CD8-positive, alpha-beta memory T cell (primary cell): ENCODE measurements at regions not wholly inside any gene's neighbourhood (a gene's known extent, or its start where the extent isn't known, plus 50 kb on each side); places are given as distances from the start of the nearest gene placed in this dataset.

ENCODE experiments used
- CTCF ChIA-PET: fragments of 350-600 bp; sonication (Branson Sonifier 250); formaldehyde crosslinking; loops from one replicate; lab custom pipeline; 2021; ENCODE audit warnings: antibody characterized with exemption; lab: Charles Lee
- POLR2A ChIA-PET: fragments of 350-600 bp; sonication (Branson Sonifier 250); formaldehyde crosslinking; loops from one replicate; lab custom pipeline; 2021; ENCODE audit warnings: antibody characterized with exemption; lab: Charles Lee
- DNase-seq, 5 donors: peaks; one replicate each; pipeline versions ENCODE4 v3.0.0 to v3.0.0-alpha.2; 2020 to 2022; ENCODE audit warnings: mixed read lengths in 1 of 5
- H3K27ac ChIP-seq: one replicate; pipeline ENCODE4 v1.7.0; 2013; ENCODE audit warnings: low read depth, mild to moderate bottlenecking, low read length, moderate library complexity
- H3K27me3 ChIP-seq: 2 replicates; pipeline ENCODE4 v1.7.0; 2013; ENCODE audit warnings: low read length, mild to moderate bottlenecking; ENCODE audit not compliant: insufficient read depth, poor library complexity, severe bottlenecking
- H3K36me3 ChIP-seq: 2 replicates; pipeline ENCODE4 v1.7.0; 2013; ENCODE audit warnings: mild to moderate bottlenecking, low read length, moderate library complexity; ENCODE audit not compliant: insufficient read depth
- H3K4me1 ChIP-seq: 2 replicates; pipeline ENCODE4 v1.7.0; 2013; ENCODE audit warnings: mild to moderate bottlenecking, low read length, moderate library complexity; ENCODE audit not compliant: insufficient read depth
- H3K4me3 ChIP-seq: 2 replicates; pipeline ENCODE4 v1.7.0; 2013; ENCODE audit warnings: mild to moderate bottlenecking, low read length
- H3K9me3 ChIP-seq: 2 replicates; pipeline ENCODE4 v1.7.0; 2013; ENCODE audit warnings: mild to moderate bottlenecking, low read length
- H3K27ac Mint-ChIP-seq, 8 donors: one replicate each; pipeline ENCODE4 v1.8.0; 2020 to 2021; ENCODE audit warnings: mixed read lengths in 8 of 8, mild to moderate bottlenecking in 6 of 8, inconsistent platforms in 3 of 8, moderate library complexity in 3 of 8
- H3K27me3 Mint-ChIP-seq, 2 donors: one replicate each; pipeline ENCODE4 v1.8.0; 2020 to 2021; ENCODE audit warnings: mixed read lengths in 2 of 2, mild to moderate bottlenecking in 1 of 2, moderate library complexity in 1 of 2
- H3K36me3 Mint-ChIP-seq, 3 donors: one replicate each; pipeline ENCODE4 v1.8.0; 2020 to 2021; ENCODE audit warnings: mixed read lengths in 3 of 3, inconsistent platforms in 1 of 3, mild to moderate bottlenecking in 1 of 3
- H3K4me1 Mint-ChIP-seq, 3 donors: one replicate each; pipeline ENCODE4 v1.8.0; 2020 to 2021; ENCODE audit warnings: mixed read lengths in 3 of 3, inconsistent platforms in 1 of 3, mild to moderate bottlenecking in 1 of 3
- H3K4me3 Mint-ChIP-seq, 7 donors: one replicate each; pipeline ENCODE4 v1.8.0; 2020 to 2021; ENCODE audit warnings: mixed read lengths in 7 of 7, mild to moderate bottlenecking in 6 of 7, moderate library complexity in 4 of 7, inconsistent platforms in 2 of 7
- H3K9me3 Mint-ChIP-seq, 5 donors: one replicate each; pipeline ENCODE4 v1.8.0; 2020 to 2022; ENCODE audit warnings: mixed read lengths in 5 of 5, mild to moderate bottlenecking in 3 of 5, moderate library complexity in 2 of 5, inconsistent platforms in 1 of 5

GRCh38 chr16:85255777-85256176 lies 143.5 kb upstream of the CIBAR2 start:
- no peak overlapping the region for H3K27ac ChIP-seq
- ChIA-PET POLR2A (no interaction called here), CTCF (interaction anchor here (1.9 kb wide), 1 partner anchor 7 kb away, joined by 5 read pairs; no protein-coding TSS in a partner anchor)
- no peak overlapping the region for H3K4me3 Mint-ChIP-seq
- no peak for DNase-seq
- no peak overlapping the region for H3K4me3 ChIP-seq
- no peaks in the 10 kb centered on the region for H3K9me3 ChIP-seq
- H3K27ac Mint-ChIP-seq, result no peak overlapping the region
- peaks cover 13 to 16% of the 10 kb centered on the region in 2 donors for H3K27me3 Mint-ChIP-seq
- H3K27me3 ChIP-seq, result no peaks in the 10 kb centered on the region
- H3K4me1 Mint-ChIP-seq, result no peaks in the 10 kb centered on the region
- no peaks in the 10 kb centered on the region for H3K9me3 Mint-ChIP-seq
- H3K4me1 ChIP-seq, result no peaks in the 10 kb centered on the region
- no peaks in the 10 kb centered on the region for H3K36me3 Mint-ChIP-seq
- no peaks in the 10 kb centered on the region for H3K36me3 ChIP-seq

- ChIA-PET CTCF (interaction anchor here (1.9 kb wide), 1 partner anchor 8 kb away, joined by 5 read pairs; no protein-coding TSS in a partner anchor), POLR2A (no interaction called here)
- no peaks in the 10 kb centered on the region for H3K4me1 Mint-ChIP-seq
- H3K27me3 Mint-ChIP-seq, result peaks cover 18% of the 10 kb centered on the region in 2 donors
- H3K36me3 Mint-ChIP-seq, result no peaks in the 10 kb centered on the region
- no peaks in the 10 kb centered on the region for H3K9me3 Mint-ChIP-seq
- no peaks in the 10 kb centered on the region for H3K4me1 ChIP-seq
- H3K27ac Mint-ChIP-seq, result no peak overlapping the region
- H3K9me3 ChIP-seq, result no peaks in the 10 kb centered on the region
- H3K4me3 ChIP-seq, result no peak overlapping the region
- H3K27me3 ChIP-seq, result no peaks in the 10 kb centered on the region
- no peak overlapping the region for H3K27ac ChIP-seq
- no peak for DNase-seq
- H3K36me3 ChIP-seq, result no peaks in the 10 kb centered on the region
- H3K4me3 Mint-ChIP-seq, result no peak overlapping the region
These were observed 144.0 kb upstream of the CIBAR2 start for GRCh38 chr16:85256190-85256739.

- Mint-ChIP-seq H3K4me1 (no peaks in the 10 kb centered on the region), H3K27ac (no peak overlapping the region), H3K9me3 (no peaks in the 10 kb centered on the region), H3K27me3 (peaks cover 18 to 27% of the 10 kb centered on the region in 2 donors), H3K36me3 (no peaks in the 10 kb centered on the region), H3K4me3 (no peak overlapping the region)
- H3K4me3 ChIP-seq, result no peak overlapping the region
- no peak for DNase-seq
- H3K27me3 ChIP-seq, result no peaks in the 10 kb centered on the region
- CTCF ChIA-PET, result interaction anchor here (1.9 kb wide), 1 partner anchor 9 kb away, joined by 5 read pairs; no protein-coding TSS in a partner anchor
- H3K9me3 ChIP-seq, result no peaks in the 10 kb centered on the region
- POLR2A ChIA-PET, result no interaction called here
- H3K4me1 ChIP-seq, result no peaks in the 10 kb centered on the region
- H3K36me3 ChIP-seq, result no peaks in the 10 kb centered on the region
- no peak overlapping the region for H3K27ac ChIP-seq
These were observed 145.2 kb upstream of the CIBAR2 start for GRCh38 chr16:85257483-85257882.

- Histone ChIP-seq H3K27me3 (no peaks in the 10 kb centered on the region), H3K36me3 (no peaks in the 10 kb centered on the region), H3K4me1 (no peaks in the 10 kb centered on the region), H3K4me3 (no peak overlapping the region), H3K9me3 (no peaks in the 10 kb centered on the region), H3K27ac (no peak overlapping the region)
- no peak overlapping the region for H3K27ac Mint-ChIP-seq
- DNase-seq, result no peak
- ChIA-PET POLR2A (no interaction called here), CTCF (no interaction called here)
- peaks cover 18 to 33% of the 10 kb centered on the region in 2 donors for H3K27me3 Mint-ChIP-seq
- no peaks in the 10 kb centered on the region for H3K36me3 Mint-ChIP-seq
- H3K4me3 Mint-ChIP-seq, result no peak overlapping the region
- H3K4me1 Mint-ChIP-seq, result no peaks in the 10 kb centered on the region
- H3K9me3 Mint-ChIP-seq, result no peaks in the 10 kb centered on the region
These were observed 145.9 kb upstream of the CIBAR2 start for GRCh38 chr16:85258166-85258565.

GRCh38 chr16:85258629-85259028 lies 146.4 kb upstream of the CIBAR2 start:
- no peaks in the 10 kb centered on the region for H3K4me1 Mint-ChIP-seq
- Histone ChIP-seq H3K36me3 (no peaks in the 10 kb centered on the region), H3K4me1 (no peaks in the 10 kb centered on the region), H3K4me3 (no peak overlapping the region), H3K9me3 (no peaks in the 10 kb centered on the region), H3K27ac (no peak overlapping the region), H3K27me3 (no peaks in the 10 kb centered on the region)
- CTCF ChIA-PET, result no interaction called here
- POLR2A ChIA-PET, result no interaction called here
- no peak overlapping the region for H3K27ac Mint-ChIP-seq
- no peak for DNase-seq
- H3K9me3 Mint-ChIP-seq, result no peaks in the 10 kb centered on the region
- H3K36me3 Mint-ChIP-seq, result no peaks in the 10 kb centered on the region
- H3K27me3 Mint-ChIP-seq, result peaks cover 18 to 34% of the 10 kb centered on the region in 2 donors
- H3K4me3 Mint-ChIP-seq, result no peak overlapping the region

GRCh38 chr16:85259115-85259831 lies 147.0 kb upstream of the CIBAR2 start:
- DNase-seq, result no peak
- Mint-ChIP-seq H3K4me3 (no peak overlapping the region), H3K27me3 (peaks cover 18 to 34% of the 10 kb centered on the region in 2 donors), H3K36me3 (no peaks in the 10 kb centered on the region), H3K4me1 (no peaks in the 10 kb centered on the region), H3K27ac (no peak overlapping the region), H3K9me3 (no peaks in the 10 kb centered on the region)
- Histone ChIP-seq H3K4me1 (no peaks in the 10 kb centered on the region), H3K4me3 (no peak overlapping the region), H3K36me3 (no peaks in the 10 kb centered on the region), H3K27me3 (no peaks in the 10 kb centered on the region), H3K27ac (no peak overlapping the region), H3K9me3 (no peaks in the 10 kb centered on the region)
- ChIA-PET CTCF (no interaction called here), POLR2A (no interaction called here)

- H3K36me3 ChIP-seq, result no peaks in the 10 kb centered on the region
- no peaks in the 10 kb centered on the region for H3K9me3 ChIP-seq
- no peak for DNase-seq
- no peak overlapping the region for H3K4me3 ChIP-seq
- CTCF ChIA-PET, result no interaction called here
- no peaks in the 10 kb centered on the region for H3K4me1 ChIP-seq
- no peaks in the 10 kb centered on the region for H3K36me3 Mint-ChIP-seq
- no peaks in the 10 kb centered on the region for H3K9me3 Mint-ChIP-seq
- no peak overlapping the region for H3K27ac ChIP-seq
- POLR2A ChIA-PET, result no interaction called here
- H3K27me3 Mint-ChIP-seq, result peaks cover 18 to 34% of the 10 kb centered on the region in 2 donors
- no peaks in the 10 kb centered on the region for H3K27me3 ChIP-seq
- no peak overlapping the region for H3K4me3 Mint-ChIP-seq
- H3K27ac Mint-ChIP-seq, result no peak overlapping the region
- no peaks in the 10 kb centered on the region for H3K4me1 Mint-ChIP-seq
These were observed 147.5 kb upstream of the CIBAR2 start for GRCh38 chr16:85259832-85260167.

GRCh38 chr16:85261204-85261603 lies 148.9 kb upstream of the CIBAR2 start:
- H3K9me3 Mint-ChIP-seq, result no peaks in the 10 kb centered on the region
- no peak for DNase-seq
- Histone ChIP-seq H3K36me3 (no peaks in the 10 kb centered on the region), H3K27me3 (no peaks in the 10 kb centered on the region), H3K9me3 (no peaks in the 10 kb centered on the region), H3K4me3 (no peak overlapping the region), H3K27ac (no peak overlapping the region), H3K4me1 (no peaks in the 10 kb centered on the region)
- H3K27me3 Mint-ChIP-seq, result peaks cover 18 to 34% of the 10 kb centered on the region in 2 donors
- no peaks in the 10 kb centered on the region for H3K4me1 Mint-ChIP-seq
- no peak overlapping the region for H3K27ac Mint-ChIP-seq
- H3K36me3 Mint-ChIP-seq, result no peaks in the 10 kb centered on the region
- ChIA-PET CTCF (no interaction called here), POLR2A (no interaction called here)
- H3K4me3 Mint-ChIP-seq, result no peak overlapping the region
